Astrocyte (in vitro differentiated cells and primary cell): ENCODE measurements at regions not wholly inside any gene's neighbourhood (a gene's known extent, or its start where the extent isn't known, plus 50 kb on each side); places are given as distances from the start of the nearest gene placed in this dataset.

Experiments used
- CTCF ChIP-seq: IDR thresholded peaks from 2 replicates; pipeline ENCODE4 v1.5.1; 2011; ENCODE audit warnings: low read depth, mild to moderate bottlenecking, inconsistent platforms, low read length, moderate library complexity; ENCODE audit not compliant: insufficient read depth
- EZH2 ChIP-seq: IDR thresholded peaks from 2 replicates; pipeline ENCODE4 v1.6.1; 2012; ENCODE audit warnings: mild to moderate bottlenecking, low read length, inconsistent platforms; ENCODE audit not compliant: insufficient read depth

DNA sequence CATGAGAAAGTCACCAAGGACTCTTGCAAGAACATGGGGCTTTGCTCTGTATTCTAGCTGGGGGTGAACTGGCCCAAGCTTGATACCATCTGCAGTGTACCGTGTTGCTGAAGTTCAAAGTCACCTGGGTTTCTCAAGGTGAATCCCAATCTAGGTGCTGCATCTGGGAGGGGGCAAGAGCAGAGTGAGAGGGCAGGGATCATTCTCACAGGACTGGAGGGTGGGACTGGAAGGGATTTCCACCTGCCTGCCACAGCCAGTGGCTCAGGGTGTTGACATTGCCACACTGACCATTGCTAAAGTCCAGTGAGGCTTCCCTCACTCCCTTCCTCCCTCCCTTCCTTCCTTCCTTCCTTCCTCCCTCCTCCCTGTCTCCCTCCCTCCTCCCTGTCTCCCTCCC lies 98.7 kb downstream of the MYCN start:
- TF ChIP-seq CTCF (no peak), EZH2 (no peak)
